GM19467 (cell line): ENCODE measurements at regions not wholly inside any gene's neighbourhood (a gene's known extent, or its start where the extent isn't known, plus 50 kb on each side); places are given as distances from the start of the nearest gene placed in this dataset.
A peak's percentile ranks its signal among the peaks of the same experiment; 100 is the strongest.
"Not testable (repeated sequence)": the region's sequence is repeated elsewhere in the genome, so short reads cannot be mapped to it uniquely, and the experiment has no call there.

Experiments
- ATAC-seq: cut with Tn5 transposase; IDR thresholded peaks from one replicate; pipeline ENCODE4 v1.9.1; 2021; ENCODE audit warnings: mild to moderate bottlenecking, moderate library complexity; ENCODE audit not compliant: unreplicated experiment

GRCh38 chr15:84409357-84409756 is 173.8 kb downstream of the GOLGA6L4 start:
- ATAC-seq: not testable (repeated sequence)

GRCh38 chr15:84421513-84422181 is 179.2 kb upstream of the ZSCAN2 start:
- not testable (repeated sequence) for ATAC-seq

- not testable (repeated sequence) for ATAC-seq
Observed at GRCh38 chr15:84425327-84425726, 175.5 kb upstream of the ZSCAN2 start.

- ATAC-seq: not testable (repeated sequence)
Observed at GRCh38 chr15:84473305-84473877, 127.4 kb upstream of the ZSCAN2 start.

- ATAC-seq: not testable (repeated sequence)
Observed at GRCh38 chr15:84476364-84477033, 124.3 kb upstream of the ZSCAN2 start.

GRCh38 chr15:84477550-84477949 is 123.3 kb upstream of the ZSCAN2 start:
- ATAC-seq: peak; percentile 80

- ATAC-seq: not testable (repeated sequence)
Observed at GRCh38 chr15:84480174-84480681, 120.6 kb upstream of the ZSCAN2 start.

- ATAC-seq: not testable (repeated sequence)
Observed at GRCh38 chr15:84483859-84484258, 117.0 kb upstream of the ZSCAN2 start.

- not testable (repeated sequence) for ATAC-seq
Observed at GRCh38 chr15:84500165-84500889, 100.5 kb upstream of the ZSCAN2 start.

- not testable (repeated sequence) for ATAC-seq
Observed at GRCh38 chr15:84503101-84503500, 97.7 kb upstream of the ZSCAN2 start.

- not testable (repeated sequence) for ATAC-seq
Observed at GRCh38 chr15:84505552-84505951, 95.3 kb upstream of the ZSCAN2 start.

- ATAC-seq: not testable (repeated sequence)
Observed at GRCh38 chr15:84512324-84512723, 88.5 kb upstream of the ZSCAN2 start.

- not testable (repeated sequence) for ATAC-seq
Observed at GRCh38 chr15:84516773-84517172, 84.0 kb upstream of the ZSCAN2 start.

- ATAC-seq: not testable (repeated sequence)
Observed at GRCh38 chr15:84525491-84526344, 75.1 kb upstream of the ZSCAN2 start.

- not testable (repeated sequence) for ATAC-seq
Observed at GRCh38 chr15:84530751-84531150, 70.1 kb upstream of the ZSCAN2 start.

- ATAC-seq: not testable (repeated sequence)
Observed at GRCh38 chr15:84531223-84531622, 69.6 kb upstream of the ZSCAN2 start.

GRCh38 chr15:84531709-84532367 is 69.0 kb upstream of the ZSCAN2 start:
- not testable (repeated sequence) for ATAC-seq

- ATAC-seq: not testable (repeated sequence)
Observed at GRCh38 chr15:84533705-84534104, 67.1 kb upstream of the ZSCAN2 start.

GRCh38 chr15:84534561-84535235 is 66.1 kb upstream of the ZSCAN2 start:
- not testable (repeated sequence) for ATAC-seq
